Ovary (tissue), 7 donors: ENCODE measurements at regions not wholly inside any gene's neighbourhood (a gene's known extent, or its start where the extent isn't known, plus 50 kb on each side); places are given as distances from the start of the nearest gene placed in this dataset.

ENCODE experiments used
- DNase-seq, 5 donors: peaks; one replicate each; pipeline ENCODE4 v3.0.0-alpha.2; 2019 to 2020
- H3K27ac ChIP-seq, 2 donors: fragments of 200-600 bp; one replicate each; pipeline versions ENCODE4 v1.5.1 to v1.8.0; 2019 to 2022
- H3K27me3 ChIP-seq: fragments of 200-600 bp; one replicate; pipeline ENCODE4 v1.8.0; 2022
- H3K36me3 ChIP-seq: fragments of 200-600 bp; sonication (generic); one replicate; pipeline ENCODE4 v1.5.1; 2019
- H3K4me1 ChIP-seq: one replicate; pipeline ENCODE4 v1.8.1; 2013; ENCODE audit warnings: mild to moderate bottlenecking, moderate library complexity; ENCODE audit not compliant: insufficient read depth
- H3K4me3 ChIP-seq: fragments of 200-600 bp; sonication (generic); one replicate; pipeline ENCODE4 v1.5.1; 2017
- H3K9me3 ChIP-seq, 2 donors: fragments of 200-600 bp in 1 of 2; sonication (generic) in 1 of 2; one replicate each; pipeline versions ENCODE4 v1.5.1 to v1.8.1; 2013 to 2019; ENCODE audit warnings: mild to moderate bottlenecking in 1 of 2, moderate library complexity in 1 of 2
- EP300 ChIP-seq: sonication (generic); formaldehyde crosslinking; IDR thresholded peaks from one replicate; pipeline ENCODE4 v1.6.1; 2017; ENCODE audit warnings: antibody characterized with exemption
- POLR2A ChIP-seq: fragments of 450-650 bp; IDR thresholded peaks from one replicate; pipeline ENCODE4 v1.6.1; 2017; ENCODE audit warnings: antibody characterized with exemption, mild to moderate bottlenecking, moderate library complexity
- WGBS, 3 donors: extraction: QIAGEN DNeasy Blood & Tissue Kit in 1 of 3; methylation state at CpG; one replicate each; pipeline versions ENCODE4 v1.1.5 to v1.1.7; 2013 to 2017; 5-methylcytosine and 5-hydroxymethylcytosine counted together
- intact Hi-C, 4 donors: fragments of 100-400 bp; cut with DNase I; formaldehyde crosslinking; loops; one replicate each; pipeline versions ENCODE4 v1.11.0 to v1.15.1; 2022 to 2023
- TF ChIP-seq, protein P1 (sequence below), 3 donors: fragments of 450-650 bp in 2 of 3; fragments of 200-600 bp in 1 of 3; IDR thresholded peaks; one replicate each; pipeline versions ENCODE4 v1.5.1 to v1.8.0; 2016 to 2022; ENCODE audit warnings: antibody characterized with exemption in 3 of 3, mild to moderate bottlenecking in 1 of 3
- donor health status: DM: no; HTN: no; CAD: no; lungs with moderate emphysema.
- donor health status: DM: no; HTN: no; CAD: no.
- donor health status: Bipolar disorder and iron deficiency.
- donor health status: DM: no; HTN: no; CAD: no.
- donor health status: DM: yes; HTN: yes; CAD: no.

DNA sequence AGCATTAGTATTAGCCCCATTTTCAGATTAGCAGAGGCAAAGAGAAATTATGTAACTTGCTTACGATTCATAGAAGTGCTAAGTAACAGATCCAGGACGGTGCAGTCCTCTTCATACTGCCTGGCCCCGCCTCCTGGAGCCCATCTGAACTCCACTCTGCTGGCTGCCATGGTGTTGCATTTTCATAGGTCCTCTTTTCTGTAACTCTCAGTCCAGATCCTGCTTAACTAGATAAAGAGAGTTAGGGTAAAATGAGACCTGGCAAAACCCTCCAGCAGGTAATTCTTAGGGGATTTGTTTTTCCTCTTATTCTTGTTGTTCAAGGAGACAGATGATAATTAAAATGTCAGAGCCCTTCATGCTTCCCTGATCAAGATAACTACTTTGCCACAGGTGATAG lies 135.1 kb upstream of the EFNA5 start:
- WGBS, 3 donors, result 68 to 74% (median 72%) methylated on average over 3 of the region's 3 CpGs
- intact Hi-C loops, result no loop called here
- Histone ChIP-seq H3K4me3 (no peak overlapping the region), H3K36me3 (no peaks in the 10 kb centered on the region), H3K27ac (no peak overlapping the region), H3K9me3 (no peaks in the 10 kb centered on the region), H3K27me3 (no peaks in the 10 kb centered on the region), H3K4me1 (no peaks in the 10 kb centered on the region)
- TF ChIP-seq POLR2A (no peak), EP300 (no peak)
- TF ChIP-seq, protein P1, sequence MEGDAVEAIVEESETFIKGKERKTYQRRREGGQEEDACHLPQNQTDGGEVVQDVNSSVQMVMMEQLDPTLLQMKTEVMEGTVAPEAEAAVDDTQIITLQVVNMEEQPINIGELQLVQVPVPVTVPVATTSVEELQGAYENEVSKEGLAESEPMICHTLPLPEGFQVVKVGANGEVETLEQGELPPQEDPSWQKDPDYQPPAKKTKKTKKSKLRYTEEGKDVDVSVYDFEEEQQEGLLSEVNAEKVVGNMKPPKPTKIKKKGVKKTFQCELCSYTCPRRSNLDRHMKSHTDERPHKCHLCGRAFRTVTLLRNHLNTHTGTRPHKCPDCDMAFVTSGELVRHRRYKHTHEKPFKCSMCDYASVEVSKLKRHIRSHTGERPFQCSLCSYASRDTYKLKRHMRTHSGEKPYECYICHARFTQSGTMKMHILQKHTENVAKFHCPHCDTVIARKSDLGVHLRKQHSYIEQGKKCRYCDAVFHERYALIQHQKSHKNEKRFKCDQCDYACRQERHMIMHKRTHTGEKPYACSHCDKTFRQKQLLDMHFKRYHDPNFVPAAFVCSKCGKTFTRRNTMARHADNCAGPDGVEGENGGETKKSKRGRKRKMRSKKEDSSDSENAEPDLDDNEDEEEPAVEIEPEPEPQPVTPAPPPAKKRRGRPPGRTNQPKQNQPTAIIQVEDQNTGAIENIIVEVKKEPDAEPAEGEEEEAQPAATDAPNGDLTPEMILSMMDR (IDR thresholded peaks at IDR 0.05), result no peak
- no peak for DNase-seq

- no peak for TF ChIP-seq EP300
- no peaks in the 10 kb centered on the region for H3K4me1 ChIP-seq
- intact Hi-C loops, result no loop called here
- H3K27ac ChIP-seq, result no peak overlapping the region
- H3K36me3 ChIP-seq, result no peaks in the 10 kb centered on the region
- H3K27me3 ChIP-seq, result no peaks in the 10 kb centered on the region
- no peak for DNase-seq
- H3K9me3 ChIP-seq, result no peaks in the 10 kb centered on the region
- 85 to 91% (median 87%) methylated on average over 6 of the region's 6 CpGs for WGBS, 3 donors
- no peak overlapping the region for H3K4me3 ChIP-seq
Measured at GRCh38 chr5:107805166-107805565, 134.4 kb upstream of the EFNA5 start.

GRCh38 chr5:107803728-107804127 lies 133.0 kb upstream of the EFNA5 start:
- Histone ChIP-seq H3K4me1 (no peaks in the 10 kb centered on the region), H3K27ac (no peak overlapping the region), H3K9me3 (no peaks in the 10 kb centered on the region), H3K27me3 (no peaks in the 10 kb centered on the region), H3K4me3 (no peak overlapping the region), H3K36me3 (no peaks in the 10 kb centered on the region)
- intact Hi-C loops, result no loop called here
- DNase-seq, result no peak
- TF ChIP-seq, protein P1 (IDR thresholded peaks at IDR 0.05), result no peak
- TF ChIP-seq POLR2A, result no peak
- no peak for TF ChIP-seq EP300

DNA sequence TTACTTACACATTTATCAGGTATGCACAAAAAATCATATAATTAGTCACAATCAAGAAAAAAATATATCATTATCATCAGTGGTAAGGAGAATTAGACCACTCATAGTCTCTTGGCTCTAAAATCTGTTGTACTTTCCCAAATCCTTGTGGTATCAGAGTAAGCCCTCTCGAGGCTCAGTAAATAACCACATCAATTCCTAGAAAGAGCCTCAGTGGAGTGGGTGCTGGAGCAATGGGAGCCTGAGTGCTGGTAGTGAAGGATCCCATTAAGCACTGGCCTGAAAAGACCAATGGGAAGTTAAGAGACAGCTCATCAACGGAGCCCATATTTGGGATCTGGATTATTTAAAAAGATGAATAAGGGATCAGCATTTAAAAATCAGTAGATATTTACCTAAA lies 130.3 kb upstream of the EFNA5 start:
- H3K36me3 ChIP-seq, result no peaks in the 10 kb centered on the region
- WGBS, 3 donors, result 78 to 88% (median 79%) methylated on average over 2 of the region's 2 CpGs

DNA sequence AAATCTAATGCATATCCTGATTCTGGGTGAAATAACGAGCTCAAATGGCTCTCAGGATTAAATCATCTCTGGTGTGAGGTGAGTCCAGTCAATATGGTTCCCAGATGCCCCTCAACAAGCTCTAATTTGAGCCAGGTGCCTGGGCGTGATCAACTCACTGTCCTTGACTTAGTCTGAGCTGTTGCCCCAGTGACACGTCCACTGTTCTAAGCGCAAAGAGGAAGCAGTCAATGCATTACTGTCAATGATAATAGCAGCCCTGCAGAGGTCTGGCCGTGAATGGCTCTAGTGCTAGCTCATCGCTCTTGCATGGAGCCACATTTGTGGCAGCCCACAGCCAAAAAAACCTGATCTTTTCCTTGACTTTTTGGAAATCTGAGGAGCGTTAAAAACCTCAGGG lies 128.6 kb upstream of the EFNA5 start:
- WGBS, 3 donors, result 81 to 90% (median 82%) methylated on average over 7 of the region's 7 CpGs
- H3K27me3 ChIP-seq, result no peaks in the 10 kb centered on the region
- TF ChIP-seq, protein P1 (IDR thresholded peaks at IDR 0.05), result no peak
- H3K4me1 ChIP-seq, result no peaks in the 10 kb centered on the region
- DNase-seq, result no peak
- no peak overlapping the region for H3K27ac ChIP-seq
- H3K4me3 ChIP-seq, result no peak overlapping the region
- intact Hi-C loops, result no loop called here
- H3K9me3 ChIP-seq, result no peaks in the 10 kb centered on the region
- no peaks in the 10 kb centered on the region for H3K36me3 ChIP-seq

More for the DNA sequence above, 130.3 kb upstream of the EFNA5 start:
- H3K9me3 ChIP-seq, result no peaks in the 10 kb centered on the region
- TF ChIP-seq EP300 (no peak), POLR2A (no peak)
- TF ChIP-seq, protein P1 (IDR thresholded peaks at IDR 0.05), result no peak
- intact Hi-C loops, result no loop called here
- H3K27me3 ChIP-seq, result no peaks in the 10 kb centered on the region
- no peak overlapping the region for H3K4me3 ChIP-seq
- DNase-seq, result no peak
- H3K27ac ChIP-seq, result no peak overlapping the region
- H3K4me1 ChIP-seq, result no peaks in the 10 kb centered on the region
